Thyroid gland (tissue), 4 donors: ENCODE measurements at regions not wholly inside any gene's neighbourhood (a gene's known extent, or its start where the extent isn't known, plus 50 kb on each side); places are given as distances from the start of the nearest gene placed in this dataset.

ENCODE experiments used
- DNase-seq, 2 donors: peaks; one replicate each; pipeline ENCODE4 v3.0.0-alpha.2; 2019
- H3K27ac ChIP-seq, 3 donors: fragments of 200-600 bp; sonication (generic); 1 replicate in 2 of 3; 2 replicates in 1 of 3; pipeline ENCODE4 v1.5.1; 2016 to 2019; ENCODE audit warnings: mild to moderate bottlenecking in 1 of 3, moderate library complexity in 1 of 3
- H3K27me3 ChIP-seq: fragments of 200-600 bp; sonication (generic); one replicate; pipeline ENCODE4 v1.5.1; 2019
- H3K36me3 ChIP-seq, 2 donors: fragments of 200-600 bp; sonication (generic); one replicate each; pipeline ENCODE4 v1.5.1; 2016 to 2019
- H3K4me1 ChIP-seq, 2 donors: fragments of 200-600 bp; sonication (generic); one replicate each; pipeline ENCODE4 v1.5.1; 2017 to 2019
- H3K4me3 ChIP-seq, 3 donors: fragments of 200-600 bp; sonication (generic); replicated peaks in 1 of 3; 1 replicate in 2 of 3; 2 replicates in 1 of 3; pipeline ENCODE4 v1.5.1; 2016; ENCODE audit warnings: mild to moderate bottlenecking in 1 of 3
- H3K9me3 ChIP-seq: fragments of 200-600 bp; sonication (generic); one replicate; pipeline ENCODE4 v1.5.1; 2017
- CTCF ChIP-seq, 6 experiments: fragments of 200-600 bp in 3 of 6; fragments of 450-650 bp in 3 of 6; sonication (generic) in 3 of 6; IDR thresholded peaks; one replicate each; pipeline ENCODE4 v1.5.1; 2016 to 2019; ENCODE audit warnings: antibody characterized with exemption in 6 of 6, mild to moderate bottlenecking in 2 of 6, inconsistent platforms in 1 of 6, moderate library complexity in 1 of 6
- POLR2A ChIP-seq, 2 donors: fragments of 450-650 bp; IDR thresholded peaks; one replicate each; pipeline ENCODE4 v1.6.1; 2017; ENCODE audit warnings: antibody characterized with exemption in 2 of 2, mild to moderate bottlenecking in 2 of 2, moderate library complexity in 1 of 2
- WGBS, 2 donors: methylation state at CpG; one replicate each; pipeline ENCODE4 v1.1.5; 2017; 5-methylcytosine and 5-hydroxymethylcytosine counted together
- intact Hi-C: fragments of 100-400 bp; cut with DNase I; formaldehyde crosslinking; loops from one replicate; pipeline ENCODE4 v1.15.1; 2023

DNA sequence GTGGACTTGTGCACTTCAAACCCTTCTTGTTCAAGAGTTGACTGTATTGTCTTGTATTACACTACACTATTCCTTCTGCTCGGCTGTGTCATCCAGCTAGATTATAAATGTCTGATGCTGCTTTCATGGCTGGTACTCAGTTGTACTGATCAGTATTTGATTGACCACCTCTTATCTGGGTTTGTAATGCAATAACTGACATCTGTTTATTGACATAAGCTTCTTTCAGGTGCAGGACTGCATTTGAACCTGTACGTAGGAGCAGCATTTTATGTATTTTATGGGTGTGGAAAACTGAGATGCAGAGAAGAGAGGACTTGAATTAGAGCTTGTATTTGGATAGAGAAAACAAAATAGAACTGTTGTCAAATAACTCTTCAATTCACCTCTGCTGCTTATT is 309.2 kb downstream of the FGF9 start:
- DNase-seq = no peak
- TF ChIP-seq POLR2A (IDR thresholded peaks at IDR 0.05) (no peak), CTCF (IDR thresholded peaks at IDR 0.05) (no peak)
- intact Hi-C loops = no loop called here
- Histone ChIP-seq H3K27ac (no peak overlapping the region), H3K27me3 (no peaks in the 10 kb centered on the region), H3K4me1 (no peaks in the 10 kb centered on the region), H3K4me3 (no peak overlapping the region), H3K36me3 (no peaks in the 10 kb centered on the region), H3K9me3 (no peaks in the 10 kb centered on the region)
- 85 to 91% methylated on average over 2 of the region's 2 CpGs for WGBS, 2 donors

DNA sequence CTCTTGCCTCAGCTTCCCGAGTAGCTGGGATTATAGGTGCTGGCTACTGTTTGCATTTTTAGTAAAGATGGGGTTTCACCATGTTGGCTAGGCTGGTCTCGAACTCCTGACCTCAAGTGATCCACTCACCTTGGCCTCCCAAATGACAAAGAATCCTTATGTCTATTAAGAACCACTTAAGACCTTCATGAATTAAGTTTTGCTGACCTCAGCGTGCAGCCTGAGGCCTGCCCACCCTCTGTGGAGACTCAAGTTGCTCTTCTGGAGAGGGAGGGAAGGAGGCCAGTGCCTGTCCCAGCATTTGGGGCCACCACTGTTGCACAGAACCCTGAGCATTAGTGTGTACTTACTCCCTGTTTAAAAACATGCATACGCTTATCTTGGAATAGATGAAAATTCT is 313.3 kb downstream of the FGF9 start:
- no peaks in the 10 kb centered on the region for H3K36me3 ChIP-seq
- no peak overlapping the region for H3K4me3 ChIP-seq
- no peak for TF ChIP-seq POLR2A (IDR thresholded peaks at IDR 0.05)
- TF ChIP-seq CTCF (IDR thresholded peaks at IDR 0.05) = no peak
- DNase-seq = no peak
- no peaks in the 10 kb centered on the region for H3K27me3 ChIP-seq
- intact Hi-C loops = no loop called here
- H3K4me1 ChIP-seq = no peaks in the 10 kb centered on the region
- 74 to 75% methylated on average over 4 of the region's 4 CpGs for WGBS, 2 donors
- no peaks in the 10 kb centered on the region for H3K9me3 ChIP-seq
- H3K27ac ChIP-seq = no peak overlapping the region

GRCh38 chr13:21986602-21987001 is 315.7 kb downstream of the FGF9 start:
- WGBS, 2 donors = 81 to 82% methylated on average over 10 of the region's 10 CpGs
- Histone ChIP-seq H3K9me3 (no peaks in the 10 kb centered on the region), H3K36me3 (no peaks in the 10 kb centered on the region), H3K27me3 (no peaks in the 10 kb centered on the region), H3K4me3 (no peak overlapping the region), H3K4me1 (no peaks in the 10 kb centered on the region), H3K27ac (no peak overlapping the region)
- intact Hi-C loops = no loop called here
- no peak for TF ChIP-seq POLR2A (IDR thresholded peaks at IDR 0.05)
- no peak for TF ChIP-seq CTCF (IDR thresholded peaks at IDR 0.05)
- no peak for DNase-seq

GRCh38 chr13:21987793-21988192 is 316.9 kb downstream of the FGF9 start:
- intact Hi-C loops = no loop called here
- 84 to 86% methylated on average over 7 of the region's 7 CpGs for WGBS, 2 donors
- TF ChIP-seq CTCF (IDR thresholded peaks at IDR 0.05) = no peak
- no peak for TF ChIP-seq POLR2A (IDR thresholded peaks at IDR 0.05)
- no peaks in the 10 kb centered on the region for H3K9me3 ChIP-seq
- no peaks in the 10 kb centered on the region for H3K4me1 ChIP-seq
- H3K27me3 ChIP-seq = no peaks in the 10 kb centered on the region
- no peaks in the 10 kb centered on the region for H3K36me3 ChIP-seq
- H3K4me3 ChIP-seq = no peak overlapping the region
- DNase-seq = no peak
- H3K27ac ChIP-seq = no peak overlapping the region

GRCh38 chr13:21988624-21989023 is 317.8 kb downstream of the FGF9 start:
- no peak for DNase-seq
- intact Hi-C loops = no loop called here

More at GRCh38 chr13:21988624-21989023, 317.8 kb downstream of the FGF9 start:
- TF ChIP-seq CTCF (IDR thresholded peaks at IDR 0.05) (no peak), POLR2A (IDR thresholded peaks at IDR 0.05) (no peak)
- no peaks in the 10 kb centered on the region for H3K27me3 ChIP-seq
- no peak overlapping the region for H3K27ac ChIP-seq
- 90 to 91% methylated on average over 7 of the region's 7 CpGs for WGBS, 2 donors
- no peak overlapping the region for H3K4me3 ChIP-seq
- H3K4me1 ChIP-seq = no peaks in the 10 kb centered on the region
- H3K9me3 ChIP-seq = no peaks in the 10 kb centered on the region
- no peaks in the 10 kb centered on the region for H3K36me3 ChIP-seq
